ENCODE measurements at regions not wholly inside any gene's neighbourhood (a gene's known extent, or its start where the extent isn't known, plus 50 kb on each side); places are given as distances from the start of the nearest gene placed in this dataset.
"Not testable (repeated sequence)": the region's sequence is repeated elsewhere in the genome, so short reads cannot be mapped to it uniquely, and the experiment has no call there.

DNA sequence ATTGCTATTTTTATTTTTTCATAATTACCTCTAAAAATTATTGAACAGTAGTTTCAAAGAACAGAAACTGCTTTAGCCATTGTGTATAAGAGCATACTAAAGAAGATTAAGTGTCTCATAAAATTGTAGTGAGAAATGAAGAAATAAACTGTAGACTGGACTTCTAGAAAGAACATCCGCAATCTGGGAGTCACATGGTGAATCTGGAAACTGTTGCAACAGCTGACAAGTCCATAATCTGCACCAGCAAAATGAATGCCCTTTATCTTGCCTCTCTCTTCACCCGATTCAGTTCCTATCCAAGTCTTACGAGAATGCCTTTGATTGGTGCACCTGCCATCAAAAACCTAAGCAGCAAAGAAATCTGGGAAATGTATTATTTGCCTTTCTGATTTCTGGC lies 312.9 kb downstream of the NAF1 start:
- no peak for DNase-seq (ENCODE audit: low spot score)
- Histone ChIP-seq H3K79me2 (ENCODE audit: low read depth) (no peaks in the 10 kb centered on the region), H3K27me3 (no peaks in the 10 kb centered on the region), H3K36me3 (no peaks in the 10 kb centered on the region), H3K4me1 (no peaks in the 10 kb centered on the region), H4K20me1 (ENCODE audit: low read depth) (no peaks in the 10 kb centered on the region), H3K9ac (no peak overlapping the region), H2AFZ (replicated peaks) (no peak overlapping the region), H3K4me3 (no peak overlapping the region), H3K27ac (no peak overlapping the region), H3F3A (ENCODE audit: low read depth) (no peaks in the 10 kb centered on the region), H3K4me2 (no peak overlapping the region), H3K9me3 (ENCODE audit: low read depth) (no peaks in the 10 kb centered on the region)
- Mint-ChIP-seq H3K9me3 (no peaks in the 10 kb centered on the region), H3K27me3 (ENCODE audit: insufficient read depth, low read depth) (peaks cover 2% of the 10 kb centered on the region), H3K27ac (no peak overlapping the region), H3K4me1 (no peaks in the 10 kb centered on the region), H3K36me3 (no peaks in the 10 kb centered on the region), H3K4me3 (no peak overlapping the region)
- TF ChIP-seq, protein P1, sequence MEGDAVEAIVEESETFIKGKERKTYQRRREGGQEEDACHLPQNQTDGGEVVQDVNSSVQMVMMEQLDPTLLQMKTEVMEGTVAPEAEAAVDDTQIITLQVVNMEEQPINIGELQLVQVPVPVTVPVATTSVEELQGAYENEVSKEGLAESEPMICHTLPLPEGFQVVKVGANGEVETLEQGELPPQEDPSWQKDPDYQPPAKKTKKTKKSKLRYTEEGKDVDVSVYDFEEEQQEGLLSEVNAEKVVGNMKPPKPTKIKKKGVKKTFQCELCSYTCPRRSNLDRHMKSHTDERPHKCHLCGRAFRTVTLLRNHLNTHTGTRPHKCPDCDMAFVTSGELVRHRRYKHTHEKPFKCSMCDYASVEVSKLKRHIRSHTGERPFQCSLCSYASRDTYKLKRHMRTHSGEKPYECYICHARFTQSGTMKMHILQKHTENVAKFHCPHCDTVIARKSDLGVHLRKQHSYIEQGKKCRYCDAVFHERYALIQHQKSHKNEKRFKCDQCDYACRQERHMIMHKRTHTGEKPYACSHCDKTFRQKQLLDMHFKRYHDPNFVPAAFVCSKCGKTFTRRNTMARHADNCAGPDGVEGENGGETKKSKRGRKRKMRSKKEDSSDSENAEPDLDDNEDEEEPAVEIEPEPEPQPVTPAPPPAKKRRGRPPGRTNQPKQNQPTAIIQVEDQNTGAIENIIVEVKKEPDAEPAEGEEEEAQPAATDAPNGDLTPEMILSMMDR (IDR thresholded peaks at IDR 0.05) = no peak
- TF ChIP-seq EZH2phosphoT487 (IDR thresholded peaks at IDR 0.05) (no peak), EZH2 (IDR thresholded peaks at IDR 0.05) (no peak)

DNA sequence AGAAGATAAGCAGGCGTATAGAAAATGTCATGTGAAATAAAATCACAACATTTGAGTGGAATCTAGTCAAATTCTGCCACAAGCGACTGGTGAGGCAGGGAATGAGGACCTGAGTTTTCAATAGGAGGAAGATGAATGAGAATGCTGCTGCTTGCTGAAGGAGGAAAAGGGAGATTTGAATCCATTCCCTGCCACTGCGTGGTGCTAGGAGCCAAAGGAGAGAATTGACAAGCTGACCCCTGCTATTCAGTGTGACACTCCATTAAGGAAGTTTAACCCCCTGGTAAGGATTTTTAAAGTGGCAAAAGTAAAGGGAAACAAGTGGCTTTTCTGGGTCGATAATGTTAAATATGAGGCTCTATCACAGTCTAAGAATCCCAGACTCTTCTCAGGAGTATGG lies 314.0 kb downstream of the NAF1 start:
- H3K36me3 ChIP-seq = no peaks in the 10 kb centered on the region
- no peaks in the 10 kb centered on the region for H3K4me1 Mint-ChIP-seq
- no peaks in the 10 kb centered on the region for H3K4me1 ChIP-seq
- TF ChIP-seq, protein P1 (IDR thresholded peaks at IDR 0.05) = peak; percentile 5
- no peak for TF ChIP-seq EZH2phosphoT487 (IDR thresholded peaks at IDR 0.05)
- H3K4me3 ChIP-seq = no peak overlapping the region
- no peaks in the 10 kb centered on the region for H3K36me3 Mint-ChIP-seq
- no peak overlapping the region for H3K4me2 ChIP-seq
- no peaks in the 10 kb centered on the region for H3K79me2 ChIP-seq (ENCODE audit: low read depth)
- peaks cover 2% of the 10 kb centered on the region for H3K27me3 Mint-ChIP-seq (ENCODE audit: insufficient read depth, low read depth)
- no peaks in the 10 kb centered on the region for H3F3A ChIP-seq (ENCODE audit: low read depth)
- H4K20me1 ChIP-seq (ENCODE audit: low read depth) = no peaks in the 10 kb centered on the region
- peak overlapping the region; percentile 2 for H2AFZ ChIP-seq (replicated peaks)
- no peaks in the 10 kb centered on the region for H3K9me3 ChIP-seq (ENCODE audit: low read depth)
- H3K27me3 ChIP-seq = no peaks in the 10 kb centered on the region
- H3K9me3 Mint-ChIP-seq = no peaks in the 10 kb centered on the region
- H3K27ac Mint-ChIP-seq = no peak overlapping the region
- H3K27ac ChIP-seq = no peak overlapping the region
- no peak overlapping the region for H3K4me3 Mint-ChIP-seq
- no peak overlapping the region for H3K9ac ChIP-seq
- DNase-seq (ENCODE audit: low spot score) = peak; percentile 6

DNA sequence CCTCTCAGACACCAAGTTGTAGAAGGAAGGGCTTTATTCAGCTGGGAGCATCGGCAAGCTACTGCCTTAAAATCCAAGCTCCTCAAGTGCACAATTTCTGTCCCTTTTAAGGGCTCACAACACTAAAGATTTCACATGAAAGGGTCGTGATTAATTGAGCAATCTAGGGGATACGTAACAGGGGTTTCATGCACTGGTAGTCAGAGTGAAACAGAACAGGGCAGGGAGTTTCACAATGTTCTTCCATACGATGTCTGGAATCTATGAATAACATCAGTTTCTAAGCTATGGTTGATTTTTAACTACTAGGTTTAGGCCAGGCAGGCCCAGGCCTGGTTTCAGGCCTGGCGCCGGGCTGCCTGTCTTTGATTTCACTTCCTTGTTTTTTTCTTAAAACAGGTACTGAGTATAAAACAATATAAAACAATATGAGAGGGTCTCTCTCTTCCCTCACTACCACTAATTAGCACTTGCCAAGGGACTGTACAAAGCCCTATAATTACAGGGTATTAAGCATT lies 315.4 kb downstream of the NAF1 start:
- H3F3A ChIP-seq (ENCODE audit: low read depth); H3K27me3 Mint-ChIP-seq (ENCODE audit: insufficient read depth, low read depth); H3K4me3 ChIP-seq; H3K27ac ChIP-seq; H3K79me2 ChIP-seq (ENCODE audit: low read depth); H3K36me3 ChIP-seq; H3K27me3 ChIP-seq; H3K4me2 ChIP-seq; H3K9me3 Mint-ChIP-seq; H4K20me1 ChIP-seq (ENCODE audit: low read depth); H3K36me3 Mint-ChIP-seq; H3K9ac ChIP-seq; H3K27ac Mint-ChIP-seq; DNase-seq (ENCODE audit: low spot score); H3K4me3 Mint-ChIP-seq; H3K4me1 ChIP-seq; H2AFZ ChIP-seq (replicated peaks); H3K9me3 ChIP-seq (ENCODE audit: low read depth); H3K4me1 Mint-ChIP-seq: not testable (repeated sequence)

DNA sequence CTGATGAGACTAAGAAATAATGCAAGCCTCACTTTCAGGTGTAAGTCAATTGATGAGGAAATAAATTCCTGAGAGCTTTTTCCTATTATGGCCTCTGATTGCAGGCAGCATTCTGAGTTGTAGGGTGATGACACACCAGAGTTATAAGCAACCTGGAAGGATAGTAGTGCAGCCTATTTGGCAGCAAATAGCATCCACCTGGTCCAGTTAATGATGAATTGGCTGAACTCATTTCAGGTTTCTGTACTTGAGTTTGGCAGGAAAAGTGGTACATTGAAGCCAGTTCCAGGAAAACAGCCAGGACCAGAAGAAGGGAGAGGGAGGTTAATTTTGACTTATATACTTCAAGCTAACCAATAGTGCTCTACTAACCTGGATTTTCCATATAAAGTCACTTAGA lies 316.8 kb downstream of the NAF1 start:
- H3K4me1 Mint-ChIP-seq = no peaks in the 10 kb centered on the region
- H3K36me3 ChIP-seq = no peaks in the 10 kb centered on the region
- H3K79me2 ChIP-seq (ENCODE audit: low read depth) = no peaks in the 10 kb centered on the region
- no peaks in the 10 kb centered on the region for H3F3A ChIP-seq (ENCODE audit: low read depth)
- H3K36me3 Mint-ChIP-seq = no peaks in the 10 kb centered on the region
- H3K9me3 Mint-ChIP-seq = no peaks in the 10 kb centered on the region
- no peaks in the 10 kb centered on the region for H3K4me1 ChIP-seq
- no peaks in the 10 kb centered on the region for H3K27me3 ChIP-seq
- no peak overlapping the region for H3K27ac ChIP-seq
- no peak overlapping the region for H3K4me3 Mint-ChIP-seq
- no peak for TF ChIP-seq EZH2 (IDR thresholded peaks at IDR 0.05)
- no peak for TF ChIP-seq EZH2phosphoT487 (IDR thresholded peaks at IDR 0.05)
- TF ChIP-seq, protein P1 (IDR thresholded peaks at IDR 0.05) = no peak
- DNase-seq (ENCODE audit: low spot score) = no peak
- no peaks in the 10 kb centered on the region for H3K9me3 ChIP-seq (ENCODE audit: low read depth)
- H3K4me2 ChIP-seq = no peak overlapping the region
- H3K4me3 ChIP-seq = no peak overlapping the region
- H2AFZ ChIP-seq (replicated peaks) = no peak overlapping the region
- H4K20me1 ChIP-seq (ENCODE audit: low read depth) = no peaks in the 10 kb centered on the region
- no peak overlapping the region for H3K9ac ChIP-seq
- peaks cover 2% of the 10 kb centered on the region for H3K27me3 Mint-ChIP-seq (ENCODE audit: insufficient read depth, low read depth)
- no peak overlapping the region for H3K27ac Mint-ChIP-seq
